GM13977 (cell line): ENCODE measurements at regions not wholly inside any gene's neighbourhood (a gene's known extent, or its start where the extent isn't known, plus 50 kb on each side); places are given as distances from the start of the nearest gene placed in this dataset.

ENCODE experiments used
- DNase-seq: peaks from one replicate; pipeline ENCODE4 v3.0.0; 2012; ENCODE audit warnings: low spot score
- in situ Hi-C: fragments of 300-500 bp; cut with MboI; formaldehyde crosslinking; loops from one replicate; pipeline ENCODE4 v1.12.0; 2022; ENCODE audit warnings: low sequenced_read_pairs, low pct_unique_long_range_greater_than_20kb, mixed read lengths, inconsistent platforms; ENCODE audit not compliant: unreplicated experiment
- TF ChIP-seq, protein P1 (sequence below): IDR thresholded peaks from 2 replicates; pipeline ENCODE4 v1.5.1; 2012; ENCODE audit warnings: mild to moderate bottlenecking, control low read depth; ENCODE audit not compliant: insufficient read depth; ENCODE audit errors: extremely low read depth, missing control alignments

DNA sequence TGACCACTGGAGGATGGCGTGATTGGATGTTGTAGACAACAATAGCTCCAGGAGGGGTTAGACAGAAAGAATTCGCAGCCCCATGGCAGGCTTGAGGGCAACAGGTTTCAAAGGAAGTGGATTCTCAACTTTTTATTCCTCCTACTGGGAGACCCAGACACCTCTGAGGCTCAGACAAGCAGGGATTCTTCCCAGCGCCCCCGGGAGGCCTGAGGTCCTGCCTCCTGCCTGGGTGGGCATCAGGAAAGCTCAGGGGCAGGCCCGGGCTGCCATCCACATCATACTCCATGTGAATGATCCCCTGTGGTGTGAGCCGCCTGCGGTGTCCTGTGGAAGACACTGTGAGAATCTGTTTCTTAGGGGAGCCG, 203.5 kb downstream of the CYP26B1 start:
- in situ Hi-C loops: no loop called here
- TF ChIP-seq, protein P1, sequence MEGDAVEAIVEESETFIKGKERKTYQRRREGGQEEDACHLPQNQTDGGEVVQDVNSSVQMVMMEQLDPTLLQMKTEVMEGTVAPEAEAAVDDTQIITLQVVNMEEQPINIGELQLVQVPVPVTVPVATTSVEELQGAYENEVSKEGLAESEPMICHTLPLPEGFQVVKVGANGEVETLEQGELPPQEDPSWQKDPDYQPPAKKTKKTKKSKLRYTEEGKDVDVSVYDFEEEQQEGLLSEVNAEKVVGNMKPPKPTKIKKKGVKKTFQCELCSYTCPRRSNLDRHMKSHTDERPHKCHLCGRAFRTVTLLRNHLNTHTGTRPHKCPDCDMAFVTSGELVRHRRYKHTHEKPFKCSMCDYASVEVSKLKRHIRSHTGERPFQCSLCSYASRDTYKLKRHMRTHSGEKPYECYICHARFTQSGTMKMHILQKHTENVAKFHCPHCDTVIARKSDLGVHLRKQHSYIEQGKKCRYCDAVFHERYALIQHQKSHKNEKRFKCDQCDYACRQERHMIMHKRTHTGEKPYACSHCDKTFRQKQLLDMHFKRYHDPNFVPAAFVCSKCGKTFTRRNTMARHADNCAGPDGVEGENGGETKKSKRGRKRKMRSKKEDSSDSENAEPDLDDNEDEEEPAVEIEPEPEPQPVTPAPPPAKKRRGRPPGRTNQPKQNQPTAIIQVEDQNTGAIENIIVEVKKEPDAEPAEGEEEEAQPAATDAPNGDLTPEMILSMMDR: no peak
- DNase-seq: no peak

DNA sequence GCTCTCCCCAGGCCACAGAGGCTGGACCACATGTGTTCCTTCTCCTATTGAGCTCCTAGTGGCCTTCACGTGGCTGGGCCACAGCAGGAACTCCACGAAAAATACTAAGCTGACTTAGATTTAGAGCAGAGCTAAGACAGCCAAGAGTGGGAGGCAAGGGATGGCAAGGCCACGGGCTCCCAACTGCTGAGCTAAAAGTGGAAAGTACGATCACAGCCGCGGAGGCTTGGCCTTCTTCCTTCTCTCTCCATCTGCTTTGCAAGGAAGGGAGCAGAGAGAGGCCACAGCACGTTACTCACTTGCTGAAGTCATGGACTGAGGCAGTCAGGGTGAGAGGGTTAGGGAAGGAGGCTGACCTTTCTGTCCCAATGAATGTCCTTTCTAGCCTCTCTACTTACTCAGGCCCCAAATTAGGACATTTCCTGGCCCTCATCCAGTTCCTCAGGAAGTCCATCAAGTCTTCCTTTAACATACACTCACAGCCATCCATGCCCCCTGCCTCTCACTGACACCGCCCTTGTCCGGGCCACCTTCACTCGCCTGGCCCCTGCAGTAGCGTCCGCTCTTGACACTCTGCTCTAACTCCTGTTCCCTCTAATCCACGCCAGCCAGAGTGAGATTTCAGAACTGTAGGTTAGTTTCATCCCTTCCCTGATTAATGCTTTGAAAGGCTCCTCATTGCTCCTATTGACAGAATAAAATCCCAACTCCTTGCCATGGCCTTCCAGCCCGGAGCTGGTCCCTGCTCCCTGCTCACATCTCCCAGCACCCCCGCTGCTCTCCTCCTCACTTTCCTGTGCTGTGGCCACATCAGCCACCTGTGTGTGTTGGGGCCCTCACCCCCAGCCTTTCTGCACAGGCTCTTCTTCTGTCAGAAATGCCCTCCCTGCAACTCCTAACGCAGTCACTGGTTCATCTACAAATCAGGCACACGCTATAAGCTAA, 204.2 kb downstream of the CYP26B1 start:
- in situ Hi-C loops: no loop called here
- DNase-seq: no peak

DNA sequence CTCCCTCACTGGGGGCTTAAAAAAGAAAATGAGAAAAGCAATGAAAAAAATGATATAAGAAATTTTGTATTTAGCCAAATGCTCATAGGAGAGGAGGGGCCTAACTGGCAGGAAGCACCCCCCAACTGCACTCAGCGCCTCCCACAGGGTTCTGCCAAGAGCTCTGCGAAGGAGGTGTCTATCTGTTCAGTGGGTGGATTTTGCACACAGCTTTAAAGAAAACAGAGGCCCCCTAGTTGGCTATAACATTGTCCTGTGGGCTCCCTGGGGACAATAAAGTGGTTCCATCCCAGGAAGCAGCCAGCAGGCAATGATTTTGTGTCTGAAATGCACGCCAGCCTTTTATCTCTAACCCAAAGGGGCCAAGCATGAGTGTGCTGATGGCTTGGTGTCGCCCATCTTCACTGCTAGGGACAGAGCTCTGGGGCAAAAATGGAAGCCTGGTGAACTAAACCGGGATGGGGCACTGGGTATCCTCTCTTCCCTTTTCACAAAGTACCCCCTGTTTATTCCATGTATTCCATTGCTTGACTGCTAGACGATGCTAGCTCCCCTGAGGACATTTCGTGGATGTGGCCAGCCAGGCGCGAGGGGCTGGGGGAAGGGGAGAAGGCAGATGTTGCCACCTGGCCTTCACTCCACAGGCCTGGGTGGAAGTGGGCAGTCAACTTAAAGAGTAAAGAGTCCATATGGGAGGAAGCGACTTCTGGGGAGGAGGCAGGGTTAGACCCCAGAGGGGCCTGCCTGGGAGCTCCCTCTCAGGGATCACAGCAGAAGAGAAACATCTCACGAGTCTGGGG, 205.7 kb downstream of the CYP26B1 start:
- TF ChIP-seq, protein P1: no peak
- in situ Hi-C loops: no loop called here
- no peak for DNase-seq

More for the DNA sequence above, 204.2 kb downstream of the CYP26B1 start:
- TF ChIP-seq, protein P1: no peak

DNA sequence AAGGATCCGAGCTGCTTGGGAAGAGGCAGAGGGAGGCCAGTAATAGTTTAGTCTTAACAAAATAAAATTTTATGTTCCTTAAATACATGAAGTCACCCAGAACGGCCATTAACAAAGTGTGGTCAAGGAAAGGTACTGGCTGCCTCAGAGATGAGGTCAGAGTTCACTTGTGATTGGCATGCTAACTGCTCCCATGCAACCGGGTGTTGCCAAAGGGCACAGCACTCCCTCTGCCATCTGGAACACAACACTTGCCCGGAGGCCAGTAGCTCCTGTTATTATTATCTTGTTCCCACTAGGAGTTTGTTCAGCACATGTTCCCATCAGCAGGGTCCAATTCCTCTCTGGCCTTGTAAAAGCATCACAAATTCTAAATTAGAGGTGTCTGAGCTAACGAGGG, 207.0 kb downstream of the CYP26B1 start:
- TF ChIP-seq, protein P1: no peak
- in situ Hi-C loops: no loop called here
- DNase-seq: no peak

DNA sequence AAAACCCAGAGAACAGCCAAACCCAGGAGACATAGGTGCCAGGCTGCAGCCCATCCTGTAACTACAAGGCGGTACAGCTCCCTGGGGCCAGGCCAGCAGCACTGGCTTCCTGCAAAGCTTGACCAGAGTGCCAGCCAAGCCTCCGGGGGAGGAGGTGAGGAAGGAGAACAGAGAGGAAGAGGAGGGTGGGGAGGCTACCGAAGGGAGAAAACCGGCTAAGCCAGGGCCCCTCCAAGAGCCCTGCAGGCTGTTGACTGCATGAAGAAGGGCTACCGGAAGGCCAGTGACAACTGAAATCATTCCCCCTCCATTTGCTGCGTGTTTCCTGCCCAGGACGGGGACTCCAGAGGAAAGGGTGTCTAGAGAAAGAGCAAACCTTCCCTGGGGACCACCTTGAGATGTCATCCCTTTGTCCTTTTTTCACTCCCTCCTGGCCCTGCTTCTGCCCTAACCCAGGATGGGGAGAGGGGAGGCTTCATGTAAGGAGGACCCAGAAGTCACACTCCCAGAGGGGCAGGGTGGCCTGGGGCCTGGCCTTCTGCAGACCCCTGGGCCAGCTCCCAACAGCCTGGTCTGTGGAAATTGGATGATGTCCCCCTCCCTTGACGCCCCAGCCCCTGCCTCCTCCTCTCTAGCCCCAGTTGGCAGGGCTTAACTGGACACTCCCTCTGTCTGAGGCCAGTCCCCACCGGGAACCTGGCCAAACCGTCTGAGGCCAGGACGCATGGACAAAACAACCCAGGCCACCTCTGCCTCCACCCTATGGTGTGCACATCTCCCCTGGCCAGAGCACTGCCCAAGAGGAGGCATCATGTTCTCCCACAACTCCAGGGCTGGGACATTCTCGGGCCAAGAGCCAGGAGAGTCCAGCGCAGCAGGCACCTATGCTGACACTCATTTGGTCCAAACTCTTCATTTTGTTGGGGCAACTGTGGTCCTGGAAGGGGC, 207.8 kb downstream of the CYP26B1 start:
- DNase-seq: no peak
- TF ChIP-seq, protein P1: no peak
- in situ Hi-C loops: no loop called here
